Endodermal cell (in vitro differentiated cells): ENCODE measurements at regions not wholly inside any gene's neighbourhood (a gene's known extent, or its start where the extent isn't known, plus 50 kb on each side); places are given as distances from the start of the nearest gene placed in this dataset.
A peak's percentile ranks its signal among the peaks of the same experiment; 100 is the strongest.

Experiments used
- DNase-seq: peaks from one replicate; pipeline ENCODE4 v3.0.0-alpha.2; 2017
- H3K27ac ChIP-seq: 2 replicates; pipeline ENCODE4 v1.5.1; 2013; ENCODE audit warnings: mild to moderate bottlenecking, low read depth, low read length, moderate library complexity
- H3K27me3 ChIP-seq: 2 replicates; pipeline ENCODE4 v1.6.1; 2013; ENCODE audit warnings: mild to moderate bottlenecking, low read length, moderate library complexity; ENCODE audit not compliant: insufficient read depth, control insufficient read depth, poor library complexity, severe bottlenecking
- H3K36me3 ChIP-seq: 2 replicates; pipeline ENCODE4 v1.7.0; 2013; ENCODE audit warnings: mild to moderate bottlenecking, low read length, moderate library complexity; ENCODE audit not compliant: control insufficient read depth, insufficient read depth
- H3K4me1 ChIP-seq: one replicate; pipeline ENCODE4 v1.7.0; 2013; ENCODE audit warnings: low read length; ENCODE audit not compliant: control insufficient read depth, insufficient read depth
- H3K4me3 ChIP-seq: 2 replicates; pipeline ENCODE4 v1.5.1; 2013; ENCODE audit warnings: mild to moderate bottlenecking, low read length, moderate library complexity
- H3K9ac ChIP-seq: 2 replicates; pipeline ENCODE4 v1.6.1; 2013; ENCODE audit warnings: mild to moderate bottlenecking, low read length, moderate library complexity; ENCODE audit not compliant: poor library complexity, severe bottlenecking; ENCODE audit errors: extremely low read depth
- H3K9me3 ChIP-seq: 2 replicates; pipeline ENCODE4 v1.6.1; 2013; ENCODE audit warnings: mild to moderate bottlenecking, low read length, moderate library complexity; ENCODE audit not compliant: control insufficient read depth
- H3K27ac Mint-ChIP-seq: 2 replicates; pipeline ENCODE4 v1.8.0; 2020; ENCODE audit warnings: mixed read lengths
- H3K27me3 Mint-ChIP-seq: 2 replicates; pipeline ENCODE4 v1.8.0; 2021; ENCODE audit warnings: mild to moderate bottlenecking, mixed read lengths; ENCODE audit not compliant: insufficient read depth
- H3K36me3 Mint-ChIP-seq: 2 replicates; pipeline ENCODE4 v1.8.0; 2020; ENCODE audit warnings: low read depth, mixed read lengths
- H3K4me1 Mint-ChIP-seq: 2 replicates; pipeline ENCODE4 v1.8.0; 2020; ENCODE audit warnings: mixed read lengths
- H3K4me3 Mint-ChIP-seq: 2 replicates; pipeline ENCODE4 v1.8.0; 2020; ENCODE audit warnings: mild to moderate bottlenecking, moderate library complexity, mixed read lengths
- H3K9me3 Mint-ChIP-seq: 2 replicates; pipeline ENCODE4 v1.8.0; 2020; ENCODE audit warnings: mild to moderate bottlenecking, mixed read lengths
- CTCF ChIP-seq: fragments of 200-600 bp; sonication (generic); conservative IDR thresholded peaks from 2 replicates; pipeline ENCODE4 v1.5.0; 2021; ENCODE audit warnings: antibody characterized with exemption, mild to moderate bottlenecking
- WGBS, 2 experiments: methylation state at CpG; one replicate each; pipeline versions ENCODE4 v1.1.5 to v1.1.7; 2013; ENCODE audit warnings: missing lambda C conversion rate in 2 of 2, mixed read lengths in 1 of 2; ENCODE audit not compliant: insufficient coverage in 1 of 2, insufficient read length in 1 of 2; 5-methylcytosine and 5-hydroxymethylcytosine counted together

GRCh38 chr2:16248571-16249105 is 308.3 kb downstream of the MYCN start:
- peaks cover 10% of the 10 kb centered on the region for H3K27me3 ChIP-seq
- H3K9me3 ChIP-seq, result no peaks in the 10 kb centered on the region
- no peak overlapping the region for H3K4me3 ChIP-seq
- H3K4me1 Mint-ChIP-seq, result peaks cover 31% of the 10 kb centered on the region
- no peak overlapping the region for H3K9ac ChIP-seq
- H3K27ac ChIP-seq, result peak overlapping the region; percentile 2
- peaks cover 9% of the 10 kb centered on the region for H3K27me3 Mint-ChIP-seq
- H3K4me1 ChIP-seq, result no peaks in the 10 kb centered on the region
- TF ChIP-seq CTCF, result no peak
- no peaks in the 10 kb centered on the region for H3K9me3 Mint-ChIP-seq
- 72 to 87% methylated on average over 3 to 5 of the region's 5 CpGs for WGBS, 2 experiments
- no peaks in the 10 kb centered on the region for H3K36me3 Mint-ChIP-seq
- no peaks in the 10 kb centered on the region for H3K36me3 ChIP-seq
- H3K4me3 Mint-ChIP-seq, result no peak overlapping the region
- H3K27ac Mint-ChIP-seq, result no peak overlapping the region
- DNase-seq, result peak; percentile 63

GRCh38 chr2:16247326-16248122 is 307.2 kb downstream of the MYCN start:
- Mint-ChIP-seq H3K36me3 (no peaks in the 10 kb centered on the region), H3K27me3 (peaks cover 11% of the 10 kb centered on the region), H3K4me1 (peaks cover 30% of the 10 kb centered on the region), H3K27ac (no peak overlapping the region), H3K4me3 (no peak overlapping the region), H3K9me3 (no peaks in the 10 kb centered on the region)
- 92 to 93% methylated on average over 3 to 5 of the region's 5 CpGs for WGBS, 2 experiments
- Histone ChIP-seq H3K4me1 (no peaks in the 10 kb centered on the region), H3K36me3 (no peaks in the 10 kb centered on the region), H3K4me3 (no peak overlapping the region), H3K9me3 (no peaks in the 10 kb centered on the region), H3K27ac (no peak overlapping the region), H3K27me3 (peaks cover 10% of the 10 kb centered on the region), H3K9ac (no peak overlapping the region)
- no peak for TF ChIP-seq CTCF
- no peak for DNase-seq

- no peak overlapping the region for H3K9ac ChIP-seq
- no peaks in the 10 kb centered on the region for H3K4me1 ChIP-seq
- Mint-ChIP-seq H3K4me1 (peaks cover 26% of the 10 kb centered on the region), H3K27me3 (peaks cover 11% of the 10 kb centered on the region), H3K27ac (peak overlapping the region; percentile 52), H3K4me3 (no peak overlapping the region), H3K9me3 (no peaks in the 10 kb centered on the region), H3K36me3 (no peaks in the 10 kb centered on the region)
- peaks cover 10% of the 10 kb centered on the region for H3K27me3 ChIP-seq
- TF ChIP-seq CTCF, result no peak
- DNase-seq, result peak; percentile 44
- no peaks in the 10 kb centered on the region for H3K36me3 ChIP-seq
- no peak overlapping the region for H3K27ac ChIP-seq
- H3K9me3 ChIP-seq, result no peaks in the 10 kb centered on the region
- WGBS, 2 experiments, result 92 to 94% methylated on average over 7 of the region's 7 CpGs
- no peak overlapping the region for H3K4me3 ChIP-seq
These were observed 306.6 kb downstream of the MYCN start for GRCh38 chr2:16246911-16247310.
